ENCODE measurements at regions not wholly inside any gene's neighbourhood (a gene's known extent, or its start where the extent isn't known, plus 50 kb on each side); places are given as distances from the start of the nearest gene placed in this dataset.

GRCh38 chr6:144908004-144908403 is 622.9 kb downstream of the UTRN start:
- no peak for TF ChIP-seq CTCF (conservative IDR thresholded peaks at IDR 0.05)
- TF ChIP-seq ZFX (IDR thresholded peaks at IDR 0.05), result no peak

All from C4-2B (cell line).